K562 (cell line): ENCODE measurements at regions not wholly inside any gene's neighbourhood (a gene's known extent, or its start where the extent isn't known, plus 50 kb on each side); places are given as distances from the start of the nearest gene placed in this dataset.

Source experiments
- ATAC-seq: fragments of 200-7000 bp; cut with Tn5 transposase; 3 replicates; pipeline ENCODE4 v1.9.1; 2020; ENCODE audit warnings: moderate library complexity
- BruUV-seq: library from RNA; stranded (reverse); fragments of 400-500 nt; replicated peaks from 2 replicates; lab custom pipeline; 2021; lab: Mats Ljungman, UMichigan
- CTCF ChIA-PET: fragments of 300-600 bp; formaldehyde crosslinking; extraction: SDS; loops from one replicate; lab custom pipeline; 2021; ENCODE audit warnings: low intra/inter-chr PET ratio; lab: Yijun Ruan, JAX
- POLR2A ChIA-PET: fragments of 300-600, 350-650 bp; sonication (Branson Sonifier 250); formaldehyde crosslinking; extraction: SDS; loops from one replicate; lab custom pipeline; 2021; ENCODE audit warnings: antibody characterized with exemption, inconsistent platforms; lab: Yijun Ruan, JAX
- DNase-seq, 4 experiments: peaks; one replicate each; pipeline versions ENCODE4 v3.0.0 to v3.0.0-alpha.2; 2011 to 2018; ENCODE audit warnings: low spot score in 3 of 4, mixed read lengths in 3 of 4; ENCODE audit errors: extremely low read depth in 1 of 4
- FAIRE-seq: peaks from 2 replicates; lab custom pipeline; 2011; peaks lifted over from hg19 to GRCh38; lab: Jason Lieb, UNC
- H2AFZ ChIP-seq: 2 replicates; pipeline ENCODE4 v1.6.0; 2011; ENCODE audit warnings: low read depth, low read length, control low read depth, inconsistent platforms
- H3K27ac ChIP-seq: fragments of 200-600 bp; 3 replicates; pipeline ENCODE4 v1.8.0; 2011; ENCODE audit warnings: low read depth, mild to moderate bottlenecking, control low read depth, inconsistent platforms, low read length, moderate library complexity, mixed read lengths; ENCODE audit errors: extremely low read depth
- H3K27me3 ChIP-seq, 2 experiments: fragments of 300-600 bp in 1 of 2; 2 replicates in 1 of 2; 3 replicates in 1 of 2; pipeline versions ENCODE4 v1.6.0 to v1.8.0; 2011; ENCODE audit warnings: inconsistent platforms in 2 of 2, low read length in 2 of 2, mild to moderate bottlenecking in 1 of 2, mixed read lengths in 1 of 2, moderate library complexity in 1 of 2; ENCODE audit not compliant: control insufficient read depth in 2 of 2, insufficient read depth in 2 of 2
- H3K36me3 ChIP-seq: fragments of 300-600 bp; 3 replicates; pipeline ENCODE4 v1.8.0; 2011; ENCODE audit warnings: mild to moderate bottlenecking, low read length, inconsistent platforms; ENCODE audit not compliant: control insufficient read depth, insufficient read depth
- H3K4me1 ChIP-seq, 2 experiments: fragments of 200-600 bp in 1 of 2; replicated peaks in 1 of 2; 2 replicates in 1 of 2; 3 replicates in 1 of 2; pipeline versions ENCODE4 v1.5.1 to v1.8.0; 2011; ENCODE audit warnings: inconsistent platforms in 2 of 2, low read length in 2 of 2, mild to moderate bottlenecking in 1 of 2, mixed read lengths in 1 of 2, moderate library complexity in 1 of 2; ENCODE audit not compliant: control insufficient read depth in 2 of 2, insufficient read depth in 2 of 2
- H3K4me2 ChIP-seq: 2 replicates; pipeline ENCODE4 v1.6.1; 2011; ENCODE audit warnings: low read length, control low read depth, inconsistent platforms, mixed read lengths; ENCODE audit not compliant: insufficient read depth
- H3K4me3 ChIP-seq: fragments of 200-600 bp; sonication (generic), shearing (Covaris generic); 2 replicates; pipeline ENCODE4 v1.5.1; 2016; ENCODE audit warnings: control low read depth, inconsistent platforms
- H3K79me2 ChIP-seq: fragments of 200-600 bp; 3 replicates; pipeline ENCODE4 v1.8.0; 2011; ENCODE audit warnings: low read length, inconsistent platforms; ENCODE audit not compliant: control insufficient read depth, insufficient read depth
- H3K9ac ChIP-seq, 2 experiments: 2 replicates each; pipeline versions ENCODE4 v1.6.0 to v1.6.1; 2011; ENCODE audit warnings: low read depth in 2 of 2, low read length in 2 of 2, control low read depth in 1 of 2, inconsistent platforms in 1 of 2, mild to moderate bottlenecking in 1 of 2, mixed read lengths in 1 of 2; ENCODE audit not compliant: insufficient read depth in 1 of 2
- H3K9me1 ChIP-seq: one replicate; pipeline ENCODE4 v1.6.0; 2011; ENCODE audit warnings: inconsistent platforms, mild to moderate bottlenecking, low read length, moderate library complexity; ENCODE audit not compliant: control insufficient read depth, insufficient read depth
- H3K9me3 ChIP-seq: replicated peaks from 2 replicates; pipeline ENCODE4 v1.5.1; 2011; ENCODE audit warnings: low read depth, low read length, inconsistent platforms; ENCODE audit not compliant: control insufficient read depth, insufficient read depth
- H4K20me1 ChIP-seq: replicated peaks from 2 replicates; pipeline ENCODE4 v1.6.1; 2011; ENCODE audit warnings: low read length, inconsistent platforms, mixed read lengths; ENCODE audit not compliant: control insufficient read depth, insufficient read depth
- ADNP ChIP-seq: fragments of 200-800 bp; sonication (Bioruptor generic); IDR thresholded peaks from 2 replicates; pipeline ENCODE4 v1.6.1; 2016; ENCODE audit warnings: missing genetic modification characterization, missing compliant biosample characterization
- BMI1 ChIP-seq: fragments of 150-350 bp; IDR thresholded peaks from 2 replicates; pipeline ENCODE4 v1.6.1; 2014; ENCODE audit warnings: low read length
- CEBPZ ChIP-seq: fragments of 150-350 bp; IDR thresholded peaks from 2 replicates; pipeline ENCODE4 v1.6.1; 2014; ENCODE audit warnings: low read depth, mild to moderate bottlenecking, low read length, borderline replicate concordance
- IRF1 ChIP-seq: sonication (generic); formaldehyde crosslinking; IDR thresholded peaks from 2 replicates; pipeline ENCODE4 v1.8.0; 2022; ENCODE audit warnings: missing genetic modification reagents, mild to moderate bottlenecking, borderline replicate concordance
- MECOM ChIP-seq: fragments of 250-450 bp; sonication (Bioruptor Pico); IDR thresholded peaks from 2 replicates; pipeline ENCODE4 v1.8.0; 2022; ENCODE audit warnings: inconsistent platforms
- MLX ChIP-seq, 2 experiments: fragments of 450-650 bp in 1 of 2; sonication (generic) in 1 of 2; formaldehyde crosslinking; conservative IDR thresholded peaks; 2 replicates each; pipeline versions ENCODE4 v1.4.0 to v1.8.1; 2020 to 2022; ENCODE audit warnings: mild to moderate bottlenecking in 1 of 2, missing genetic modification reagents in 1 of 2
- SMARCE1 ChIP-seq: fragments of 450-650 bp; IDR thresholded peaks from 2 replicates; pipeline ENCODE4 v1.7.1; 2016; ENCODE audit warnings: mild to moderate bottlenecking
- TAL1 ChIP-seq: fragments of 450-650 bp; IDR thresholded peaks from 2 replicates; pipeline ENCODE4 v1.6.1; 2016; ENCODE audit warnings: mild to moderate bottlenecking
- ZBTB26 ChIP-seq: fragments of 450-650 bp; formaldehyde crosslinking; IDR thresholded peaks from 2 replicates; pipeline ENCODE4 v1.4.0; 2022; ENCODE audit warnings: missing genetic modification characterization
- ZC3H4 ChIP-seq: sonication (generic); formaldehyde crosslinking; IDR thresholded peaks from 2 replicates; pipeline ENCODE4 v1.9.0; 2021; ENCODE audit warnings: missing genetic modification reagents, borderline replicate concordance
- ZFP30 ChIP-seq: fragments of 250-450 bp; sonication (Bioruptor Pico); IDR thresholded peaks from 2 replicates; pipeline ENCODE4 v1.8.0; 2022; ENCODE audit warnings: moderate library complexity, mild to moderate bottlenecking, inconsistent platforms, borderline replicate concordance
- ZNF79 ChIP-seq: fragments of 250-450 bp; sonication (Bioruptor Pico); IDR thresholded peaks from 2 replicates; pipeline ENCODE4 v1.4.0; 2020; ENCODE audit warnings: low read depth, mild to moderate bottlenecking, moderate library complexity
- WGBS: fragments of 100-300 bp; shearing (Covaris generic); methylation state at CpG from one replicate; pipeline ENCODE4 v1.1.6; 2016; ENCODE audit warnings: low coverage, mixed read lengths; ENCODE audit not compliant: insufficient coverage; ENCODE audit errors: missing lambda C conversion rate; 5-methylcytosine and 5-hydroxymethylcytosine counted together
- in situ Hi-C: fragments of 300-500 bp; cut with MboI; formaldehyde crosslinking; loops from 4 replicates; pipeline ENCODE4 v1.15.0; 2018; ENCODE audit warnings: inconsistent platforms, mixed read lengths
- intact Hi-C: fragments of 100-400 bp; cut with micrococcal nuclease; formaldehyde crosslinking; loops from 2 replicates; pipeline ENCODE4 v1.14.2; 2022

- BruUV-seq = no TSS peak
- Histone ChIP-seq H3K9me3 (no peaks in the 10 kb centered on the region), H3K4me2 (no peak overlapping the region), H3K27ac (no peak overlapping the region), H3K79me2 (no peaks in the 10 kb centered on the region), H2AFZ (no peak overlapping the region), H3K36me3 (no peaks in the 10 kb centered on the region; the same call in 2 of the 3 replicates), H3K4me1 (peaks cover 0 to 4% of the 10 kb centered on the region in 2 experiments; a peak in 4 of 5 replicates), H3K27me3 (no peaks in the 10 kb centered on the region), H3K4me3 (no peak overlapping the region), H4K20me1 (no peaks in the 10 kb centered on the region), H3K9ac (no peak overlapping the region), H3K9me1 (no peaks in the 10 kb centered on the region)
- in situ Hi-C loops (no loop called here), intact Hi-C loops (no loop called here)
- no peak for DNase-seq
- no peak for ATAC-seq
- ChIA-PET CTCF (no interaction called here), POLR2A (no interaction called here)
- FAIRE-seq = no peak
- WGBS = 43% methylated on average over 2 of the region's 2 CpGs
- TF ChIP-seq TAL1 (no peak), SMARCE1 (no peak), ZC3H4 (CRISPR knock-in tag) (no peak), ZFP30 (CRISPR knock-in tag) (no peak), ZNF79 (CRISPR knock-in tag) (no peak), ZBTB26 (CRISPR knock-in tag) (no peak), ADNP (tag) (no peak), MLX (CRISPR knock-in tag; conservative IDR thresholded peaks at IDR 0.05) (no peak), MECOM (CRISPR knock-in tag) (no peak), IRF1 (CRISPR knock-in tag) (no peak), CEBPZ (no peak), BMI1 (no peak)
Measured at GRCh38 chr2:11998218-11998617, 251.8 kb downstream of the LPIN1 start.
